NCI-H524 (cell line): ENCODE measurements at regions not wholly inside any gene's neighbourhood (a gene's known extent, or its start where the extent isn't known, plus 50 kb on each side); places are given as distances from the start of the nearest gene placed in this dataset.
"Not testable (repeated sequence)": the region's sequence is repeated elsewhere in the genome, so short reads cannot be mapped to it uniquely, and the experiment has no call there.

Experiments
- DNase-seq, 2 experiments: peaks; one replicate each; lab custom pipeline; 2025; lab: John Stamatoyannopoulos, UW

DNA sequence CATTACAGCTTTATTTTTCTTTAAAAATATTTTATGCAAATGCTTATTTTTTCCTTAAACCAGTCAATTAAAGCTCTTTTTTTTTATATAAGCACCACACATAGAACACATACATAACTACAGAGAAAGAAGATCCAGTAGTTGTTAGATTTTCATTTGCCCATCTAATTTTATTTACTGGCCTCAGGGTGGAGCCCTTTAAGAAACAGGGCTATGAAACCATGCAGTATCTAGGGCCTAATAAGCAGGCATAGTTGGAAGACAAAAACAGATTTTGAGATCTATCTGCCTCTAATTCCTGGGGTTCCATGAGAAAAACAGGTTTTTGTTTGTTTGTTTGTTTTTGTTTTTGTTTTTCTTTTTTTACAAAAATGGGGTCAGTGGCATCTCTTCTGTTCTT lies 120.6 kb downstream of the BCHE start:
- DNase-seq = no peak

- DNase-seq = no peak
Measured at GRCh38 chr3:165713479-165713878, 123.7 kb downstream of the BCHE start.

DNA sequence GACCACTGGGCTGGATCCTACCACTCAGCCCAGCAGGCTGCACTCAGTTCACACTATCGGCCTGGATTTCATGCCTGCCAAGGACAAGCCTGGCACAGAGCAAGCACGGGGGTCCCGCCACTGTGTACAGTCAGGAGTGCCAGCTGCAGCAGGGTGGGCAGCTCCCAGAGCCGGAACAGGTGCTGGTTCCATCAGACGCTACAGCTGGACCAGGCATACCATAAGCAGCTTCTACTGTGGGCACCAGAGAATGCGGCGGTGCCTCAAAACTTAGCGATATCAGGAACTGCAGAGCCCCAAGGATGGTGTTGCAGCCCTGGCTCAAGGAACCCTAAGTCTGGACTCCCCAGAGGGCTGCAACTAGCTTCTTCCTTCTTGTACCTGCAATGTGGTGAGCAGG lies 124.8 kb downstream of the BCHE start:
- DNase-seq = no peak

DNA sequence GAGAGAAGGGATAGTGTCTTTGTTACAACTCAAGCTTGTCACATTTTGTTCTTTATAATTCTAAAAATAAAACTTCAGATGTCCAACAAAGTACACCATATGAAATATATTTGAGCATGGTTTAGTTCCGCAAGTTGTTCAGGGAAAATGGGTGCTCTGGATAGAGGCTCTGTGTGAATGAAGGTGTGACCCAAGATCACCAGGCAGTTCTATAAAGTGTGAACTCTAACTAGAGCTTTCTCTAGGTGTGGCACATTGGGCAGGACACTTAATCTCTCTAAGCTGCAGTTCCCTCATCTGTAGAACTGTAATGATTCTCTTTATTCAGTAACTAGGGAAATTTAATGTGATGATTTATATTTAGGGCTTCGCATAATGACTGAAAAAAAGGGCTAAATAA lies 139.3 kb downstream of the BCHE start:
- DNase-seq = no peak

DNA sequence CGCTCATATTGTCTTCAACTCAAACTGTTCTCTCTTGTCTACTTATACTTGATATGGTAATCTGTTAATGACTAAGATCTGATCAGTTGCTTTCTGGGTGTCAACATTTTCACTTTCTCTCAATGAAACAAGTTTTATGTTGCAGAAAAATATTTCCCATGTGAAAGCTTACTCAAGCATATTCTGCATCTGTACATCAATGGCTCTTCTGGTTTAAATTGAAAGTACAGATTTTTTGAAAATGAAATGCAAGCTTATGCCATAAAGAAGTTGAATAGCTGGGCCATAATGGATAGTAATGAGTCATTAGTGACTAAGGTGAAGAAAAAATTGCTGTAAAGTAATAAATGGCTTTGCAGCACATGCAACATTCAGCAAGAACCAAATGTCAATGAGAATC lies 140.7 kb downstream of the BCHE start:
- DNase-seq = no peak

DNA sequence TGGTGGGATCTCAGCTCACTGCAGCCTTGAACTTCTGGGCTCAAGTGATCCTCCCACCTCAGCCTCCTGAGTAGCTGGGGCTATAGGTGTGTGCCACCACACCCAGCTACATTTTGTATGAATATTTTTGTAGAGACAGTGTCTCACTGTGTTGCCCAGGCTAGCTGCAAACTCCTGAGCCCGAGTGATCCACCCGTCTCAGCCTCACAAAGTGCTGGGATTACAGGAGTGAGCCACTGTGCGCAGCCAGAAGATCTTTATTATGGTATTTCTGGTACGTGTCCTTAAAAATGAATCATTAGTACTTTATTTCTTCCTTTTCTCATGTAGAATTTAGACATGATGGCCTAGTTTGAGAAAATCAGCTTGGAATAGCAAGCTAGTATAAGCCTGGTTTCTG lies 153.3 kb downstream of the BCHE start:
- DNase-seq = no peak

DNA sequence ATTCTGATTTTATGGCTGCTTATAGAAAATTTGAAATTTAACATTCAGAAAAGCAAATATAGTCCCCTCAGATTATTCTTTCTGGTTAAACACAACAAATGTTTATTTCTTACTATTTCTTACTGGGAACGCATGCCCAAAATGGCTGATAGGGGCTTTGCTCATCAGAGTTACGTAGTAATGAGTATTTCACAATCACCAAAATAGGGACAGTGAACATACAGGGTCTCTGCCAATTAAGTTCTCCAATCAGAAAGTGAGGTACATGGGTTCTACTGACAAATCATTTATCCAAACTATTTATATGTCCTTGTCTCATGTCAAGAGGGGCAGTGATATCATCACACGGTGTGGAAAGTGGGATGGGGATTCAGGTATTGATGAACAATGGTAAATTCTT lies 154.5 kb downstream of the BCHE start:
- no peak for DNase-seq

DNA sequence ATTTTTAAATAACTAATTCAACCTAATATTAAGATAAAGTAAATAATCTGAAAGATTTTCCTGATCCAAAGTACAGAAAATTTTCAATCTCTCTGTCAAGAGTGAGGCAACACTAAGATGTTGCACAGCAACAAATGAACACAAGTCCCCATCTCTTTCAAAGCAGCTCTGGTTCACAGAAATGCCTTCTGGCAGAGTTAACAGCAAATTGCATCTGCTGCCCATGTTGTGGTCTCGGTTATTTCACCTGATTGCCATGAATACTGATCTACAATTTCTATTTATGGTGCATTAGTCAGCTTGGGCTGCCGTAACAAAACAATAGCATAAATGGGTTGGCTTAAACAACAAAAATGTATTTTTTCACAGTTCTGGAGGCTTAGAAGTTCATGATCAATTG lies 167.3 kb downstream of the BCHE start:
- no peak for DNase-seq

GRCh38 chr3:165669504-165669903 lies 167.7 kb downstream of the BCHE start:
- no peak for DNase-seq

DNA sequence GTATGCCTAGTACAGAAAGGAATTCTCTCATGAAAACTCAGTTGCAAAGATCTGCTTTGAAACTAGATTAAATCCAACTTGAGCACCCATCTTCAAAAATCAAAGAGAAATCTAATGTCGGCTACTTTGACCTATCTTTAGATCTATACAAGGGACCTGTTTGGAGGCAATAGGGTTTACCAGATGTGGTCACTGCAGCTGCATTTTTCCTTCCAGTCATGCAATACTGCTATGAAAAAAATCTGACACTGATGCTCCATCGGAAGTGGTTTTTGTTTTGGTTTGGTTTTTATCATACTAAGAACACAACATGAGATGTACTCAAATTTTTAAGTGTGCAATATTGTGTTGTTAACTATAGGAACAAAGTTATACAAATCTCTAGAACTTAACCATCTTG lies 169.5 kb downstream of the BCHE start:
- DNase-seq = no peak

DNA sequence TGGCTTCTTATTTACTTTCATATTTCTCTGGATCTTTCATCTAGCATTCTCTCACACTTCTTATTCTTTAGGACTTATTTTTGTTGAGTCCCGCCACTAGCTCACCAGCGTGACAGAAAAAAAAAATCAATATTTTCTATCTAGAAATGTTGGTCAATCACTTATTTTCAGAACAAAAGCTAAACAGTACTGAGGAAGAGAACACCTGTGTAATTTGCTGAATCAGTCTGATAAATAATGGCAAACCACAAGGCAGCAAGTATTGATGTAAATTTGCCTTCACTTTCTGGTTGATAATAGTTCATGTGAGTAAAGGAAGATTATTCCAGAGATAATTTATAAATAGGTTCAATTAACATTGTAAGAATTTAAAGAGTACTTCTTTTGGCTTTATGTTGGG lies 179.2 kb downstream of the BCHE start:
- no peak for DNase-seq

DNA sequence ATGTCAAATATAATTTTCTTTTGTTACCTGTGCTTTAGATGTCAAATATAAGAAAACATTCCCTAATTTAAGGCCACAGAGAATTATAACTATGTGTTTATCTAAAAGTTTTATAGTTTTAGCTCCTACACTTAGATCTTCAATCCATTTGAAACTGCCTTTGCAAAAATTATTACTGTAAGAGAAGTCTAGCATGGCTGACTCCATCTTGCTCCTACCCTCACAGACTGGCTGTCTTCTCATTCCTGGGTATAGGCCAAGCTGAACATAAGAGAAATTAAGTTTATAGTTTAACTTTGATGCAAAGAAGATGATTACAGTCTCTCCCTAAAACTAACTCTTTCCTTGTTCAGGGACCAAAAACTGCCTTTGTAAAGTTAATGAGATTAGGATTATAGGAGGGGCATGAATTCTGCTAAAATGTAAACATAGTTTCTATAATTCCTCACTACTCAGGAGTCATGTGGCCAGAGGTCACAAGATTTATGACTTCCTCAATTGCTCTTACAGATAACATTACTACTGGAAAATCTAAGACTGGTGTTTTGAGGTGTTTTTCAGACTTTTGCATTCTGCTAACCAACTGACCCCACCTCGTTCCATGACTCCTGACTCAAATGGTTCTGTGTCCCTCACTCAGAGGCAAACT lies 184.0 kb downstream of the BCHE start:
- no peak for DNase-seq

GRCh38 chr3:165649282-165649681 lies 187.9 kb downstream of the BCHE start:
- DNase-seq = not testable (repeated sequence)

DNA sequence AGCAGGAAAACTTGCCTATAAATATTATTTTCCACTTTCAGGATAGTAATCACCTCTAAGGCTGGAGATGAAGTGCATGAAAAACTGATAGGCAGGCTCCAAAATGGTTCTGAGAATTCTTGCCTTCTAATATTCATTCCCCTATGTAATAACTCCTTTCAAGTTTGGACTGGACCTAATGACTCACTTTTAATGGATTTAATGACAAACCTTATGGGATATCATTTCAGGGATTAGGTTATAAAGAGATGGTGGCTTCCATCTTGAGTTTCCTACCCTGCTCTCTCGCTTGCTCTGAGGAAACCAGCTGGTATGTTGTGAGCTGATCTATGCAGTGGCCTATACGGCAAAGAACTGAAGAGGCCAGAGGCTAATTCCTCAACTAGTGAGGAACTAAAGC lies 192.0 kb downstream of the BCHE start:
- DNase-seq = no peak

DNA sequence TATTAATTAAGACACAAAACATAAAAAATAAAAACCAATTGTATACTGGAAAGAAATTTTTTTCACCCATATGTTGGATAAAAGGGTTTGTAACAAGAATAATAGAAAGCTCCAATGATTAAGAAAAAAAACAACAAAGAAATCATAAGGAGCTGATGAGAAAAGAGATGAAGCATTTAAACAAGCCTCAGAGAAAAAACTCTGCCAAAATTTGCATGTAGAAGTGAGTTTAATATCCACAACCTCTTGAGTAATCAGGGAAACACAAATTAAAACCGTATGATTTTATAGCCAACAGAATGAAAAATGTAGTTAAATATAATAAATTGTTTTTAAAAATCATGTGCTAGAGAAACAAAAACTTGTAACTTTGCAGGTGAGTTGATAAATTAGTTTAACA lies 192.9 kb downstream of the BCHE start:
- no peak for DNase-seq

DNA sequence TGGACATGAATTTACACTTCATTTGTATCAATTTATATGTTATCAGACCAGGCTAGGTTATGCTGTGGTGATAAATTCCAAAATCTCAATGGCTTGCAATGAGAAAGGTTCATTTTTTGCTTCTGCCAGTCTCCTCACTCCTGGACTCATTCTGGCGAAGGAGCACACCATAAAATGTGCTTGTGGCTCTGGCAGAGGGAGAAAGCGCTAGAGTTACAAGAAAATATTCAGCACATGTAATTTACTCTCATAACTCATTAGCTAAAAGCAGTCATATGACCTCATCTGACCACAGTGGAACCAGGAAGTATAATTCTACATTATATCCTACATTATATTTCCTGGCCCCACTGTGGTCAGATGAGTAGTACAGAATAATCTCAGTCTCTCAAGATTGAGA lies 193.8 kb downstream of the BCHE start:
- DNase-seq = no peak

DNA sequence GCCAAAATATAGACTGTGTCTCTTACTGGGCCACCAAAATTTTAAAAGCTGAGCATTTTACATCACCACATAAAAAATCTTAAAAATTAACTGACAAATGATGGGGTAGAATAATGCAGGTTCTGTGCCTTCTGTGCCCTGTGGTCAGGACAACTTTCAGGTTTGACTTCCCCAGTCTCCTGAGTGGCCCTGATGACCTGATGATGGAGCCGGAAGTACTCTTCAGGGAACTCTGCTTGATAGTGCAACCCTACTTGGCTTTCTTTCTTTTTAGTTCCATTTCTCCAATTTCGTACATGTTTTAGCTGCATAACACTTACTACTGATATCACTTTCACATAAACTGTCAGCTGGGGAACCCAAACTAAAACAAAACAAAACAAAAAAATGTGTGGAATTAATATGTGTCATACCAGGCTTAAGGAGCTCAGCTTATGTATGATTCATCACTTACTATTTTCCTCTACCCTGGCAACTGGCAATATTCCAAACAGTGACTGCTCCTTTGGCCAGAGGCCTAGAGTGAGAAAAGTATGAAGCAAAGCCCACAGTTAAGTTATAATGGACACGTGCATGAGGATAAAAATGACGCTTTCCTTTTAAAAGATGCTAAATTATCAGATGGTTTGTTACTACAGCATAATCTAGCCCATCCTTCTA lies 194.3 kb downstream of the BCHE start:
- DNase-seq = peak in 1 of 2 experiments; percentile 17

GRCh38 chr3:165641569-165642310 lies 195.5 kb downstream of the BCHE start:
- no peak for DNase-seq

DNA sequence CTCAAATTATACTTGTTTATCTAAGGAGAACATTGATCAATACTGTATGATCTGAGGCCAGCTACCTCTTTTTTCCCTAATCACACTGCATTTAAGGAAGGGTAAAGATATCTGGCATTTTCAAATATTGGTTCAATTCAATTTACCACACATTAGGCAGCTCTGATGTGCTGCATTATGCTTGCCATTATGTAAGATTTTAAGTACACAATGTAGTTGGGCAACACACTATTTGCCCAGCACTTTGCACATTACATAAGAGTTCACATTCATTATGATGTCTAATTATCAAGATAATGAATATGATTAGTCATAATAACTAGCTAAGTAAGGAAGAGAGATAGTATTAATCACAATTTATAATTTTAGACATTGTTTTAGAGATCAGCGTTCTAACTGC lies 196.3 kb downstream of the BCHE start:
- DNase-seq = no peak

DNA sequence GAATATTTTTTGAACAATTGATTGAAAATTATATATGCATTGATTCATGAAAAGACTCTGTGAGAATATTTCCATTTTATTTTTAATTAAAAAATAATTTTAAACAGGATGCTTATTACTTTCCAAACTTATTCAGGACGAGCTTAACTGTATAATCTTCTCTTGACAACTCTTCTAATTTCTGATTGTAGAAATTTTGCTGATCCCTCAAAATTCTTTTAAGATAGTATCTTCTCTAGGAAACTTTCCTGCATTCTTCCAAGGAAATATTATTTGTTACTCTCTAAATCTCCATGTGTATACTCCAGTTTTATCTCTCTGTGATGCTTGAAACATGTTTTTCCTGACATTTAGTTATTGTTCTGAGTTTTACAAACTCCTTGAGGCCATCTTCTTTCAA lies 197.2 kb downstream of the BCHE start:
- DNase-seq = no peak

DNA sequence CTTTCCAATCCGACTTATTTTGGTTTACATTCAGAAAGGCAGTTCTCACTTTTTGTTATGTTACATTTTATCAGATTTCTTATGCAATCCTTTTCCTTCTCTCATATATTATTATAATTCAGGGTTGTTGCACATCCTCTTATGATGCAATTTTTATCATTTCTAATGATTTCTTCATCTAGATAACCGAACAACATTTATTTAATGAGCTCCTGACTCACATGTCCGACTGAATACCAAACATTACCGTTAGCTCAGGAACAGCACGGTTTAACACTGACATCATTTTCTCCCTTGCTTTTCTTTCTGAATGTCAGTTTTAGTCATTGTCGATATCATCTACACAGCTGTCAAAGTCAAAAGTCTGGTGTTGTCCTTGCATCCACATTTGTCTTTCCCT lies 199.2 kb downstream of the BCHE start:
- DNase-seq = no peak

- no peak for DNase-seq
Measured at GRCh38 chr3:165636684-165637015, 200.6 kb downstream of the BCHE start.

GRCh38 chr3:165635791-165636683 lies 201.2 kb downstream of the BCHE start:
- DNase-seq = no peak
